ENCODE measurements at regions not wholly inside any gene's neighbourhood (a gene's known extent, or its start where the extent isn't known, plus 50 kb on each side); places are given as distances from the start of the nearest gene placed in this dataset.

DNA sequence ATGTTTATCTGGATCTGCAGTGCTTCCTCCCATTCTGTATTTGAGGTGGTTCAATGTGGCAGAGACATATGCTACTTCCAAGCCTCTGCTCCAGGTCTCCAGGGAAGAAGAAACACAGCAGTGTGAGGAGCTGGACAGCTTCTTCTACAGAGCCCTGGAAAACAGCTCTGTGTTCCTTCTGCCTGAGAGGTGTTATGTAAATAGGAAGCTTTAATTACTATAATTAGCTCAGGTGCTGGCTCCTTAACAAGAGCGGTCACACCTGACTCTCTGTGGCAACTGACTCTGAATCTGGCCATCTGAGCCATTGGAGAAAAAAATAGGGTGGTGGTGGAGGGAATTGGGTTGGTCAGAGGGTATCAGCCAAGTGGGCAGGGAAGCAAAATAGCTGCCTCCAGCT is 332.4 kb upstream of the BRINP1 start:
- no peak overlapping the region for H3K27ac ChIP-seq
- no peaks in the 10 kb centered on the region for H3K4me1 ChIP-seq
- TF ChIP-seq, protein P1, sequence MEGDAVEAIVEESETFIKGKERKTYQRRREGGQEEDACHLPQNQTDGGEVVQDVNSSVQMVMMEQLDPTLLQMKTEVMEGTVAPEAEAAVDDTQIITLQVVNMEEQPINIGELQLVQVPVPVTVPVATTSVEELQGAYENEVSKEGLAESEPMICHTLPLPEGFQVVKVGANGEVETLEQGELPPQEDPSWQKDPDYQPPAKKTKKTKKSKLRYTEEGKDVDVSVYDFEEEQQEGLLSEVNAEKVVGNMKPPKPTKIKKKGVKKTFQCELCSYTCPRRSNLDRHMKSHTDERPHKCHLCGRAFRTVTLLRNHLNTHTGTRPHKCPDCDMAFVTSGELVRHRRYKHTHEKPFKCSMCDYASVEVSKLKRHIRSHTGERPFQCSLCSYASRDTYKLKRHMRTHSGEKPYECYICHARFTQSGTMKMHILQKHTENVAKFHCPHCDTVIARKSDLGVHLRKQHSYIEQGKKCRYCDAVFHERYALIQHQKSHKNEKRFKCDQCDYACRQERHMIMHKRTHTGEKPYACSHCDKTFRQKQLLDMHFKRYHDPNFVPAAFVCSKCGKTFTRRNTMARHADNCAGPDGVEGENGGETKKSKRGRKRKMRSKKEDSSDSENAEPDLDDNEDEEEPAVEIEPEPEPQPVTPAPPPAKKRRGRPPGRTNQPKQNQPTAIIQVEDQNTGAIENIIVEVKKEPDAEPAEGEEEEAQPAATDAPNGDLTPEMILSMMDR (IDR thresholded peaks at IDR 0.05): no peak
- no peaks in the 10 kb centered on the region for H3K9me3 ChIP-seq
- DNase-seq (ENCODE audit: low spot score): no peak
- no peak overlapping the region for H3K4me3 ChIP-seq
- H3K36me3 ChIP-seq: no peaks in the 10 kb centered on the region
- H3K27me3 ChIP-seq: no peaks in the 10 kb centered on the region

DNA sequence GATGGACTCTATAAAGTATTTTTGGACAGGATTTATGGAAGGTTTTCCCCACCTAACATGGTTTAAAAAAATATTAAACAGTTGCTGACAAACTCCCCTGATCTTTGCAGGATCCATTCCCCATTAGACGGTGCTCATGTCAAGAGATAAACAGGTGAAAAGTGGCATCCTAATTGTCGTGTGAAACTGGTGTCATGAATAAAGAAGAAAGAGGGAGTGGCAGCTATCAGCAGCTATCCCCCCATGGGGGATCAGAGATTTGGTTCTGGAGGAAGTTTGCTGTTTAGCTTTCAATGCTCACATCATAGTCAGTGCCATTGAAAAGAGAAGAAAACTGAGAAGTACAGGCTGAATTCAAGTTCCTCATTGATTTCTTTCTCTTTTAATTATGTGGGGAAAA is 329.3 kb upstream of the BRINP1 start:
- Histone ChIP-seq H3K9me3 (no peaks in the 10 kb centered on the region), H3K4me1 (no peaks in the 10 kb centered on the region), H3K4me3 (no peak overlapping the region), H3K27me3 (no peaks in the 10 kb centered on the region), H3K27ac (no peak overlapping the region), H3K36me3 (no peaks in the 10 kb centered on the region)
- no peak for DNase-seq (ENCODE audit: low spot score)
- TF ChIP-seq, protein P1 (IDR thresholded peaks at IDR 0.05): no peak

GRCh38 chr9:119697996-119698395 is 328.8 kb upstream of the BRINP1 start:
- H3K4me3 ChIP-seq: no peak overlapping the region
- no peaks in the 10 kb centered on the region for H3K9me3 ChIP-seq
- H3K36me3 ChIP-seq: no peaks in the 10 kb centered on the region
- H3K4me1 ChIP-seq: no peaks in the 10 kb centered on the region
- TF ChIP-seq, protein P1 (IDR thresholded peaks at IDR 0.05): no peak
- H3K27me3 ChIP-seq: no peaks in the 10 kb centered on the region
- no peak for DNase-seq (ENCODE audit: low spot score)
- H3K27ac ChIP-seq: no peak overlapping the region

- H3K4me1 ChIP-seq: no peaks in the 10 kb centered on the region
- H3K9me3 ChIP-seq: no peaks in the 10 kb centered on the region
- no peaks in the 10 kb centered on the region for H3K27me3 ChIP-seq
- DNase-seq (ENCODE audit: low spot score): no peak
- H3K36me3 ChIP-seq: no peaks in the 10 kb centered on the region
- no peak overlapping the region for H3K4me3 ChIP-seq
- no peak overlapping the region for H3K27ac ChIP-seq
- TF ChIP-seq, protein P1 (IDR thresholded peaks at IDR 0.05): no peak
These were observed 320.6 kb upstream of the BRINP1 start for GRCh38 chr9:119689879-119690278.

DNA sequence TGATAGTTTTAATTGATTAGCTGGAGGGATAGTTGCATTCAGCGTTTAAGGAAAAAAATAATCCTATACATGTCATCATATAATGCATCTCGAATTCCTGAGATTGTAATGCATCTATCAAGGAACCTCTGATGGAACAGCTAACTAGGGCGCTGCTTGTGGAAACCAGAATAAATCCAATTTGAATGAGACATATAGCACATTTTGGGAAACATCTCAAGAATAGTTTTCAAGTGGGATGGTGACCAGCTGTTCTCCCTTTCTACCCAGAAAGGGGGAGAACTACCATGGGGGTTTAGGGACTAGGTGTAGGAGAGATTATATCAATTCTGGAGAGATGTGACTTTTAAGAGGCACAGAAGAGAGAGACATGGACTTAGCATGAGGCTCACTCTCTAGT is 319.3 kb upstream of the BRINP1 start:
- no peak overlapping the region for H3K27ac ChIP-seq
- H3K4me3 ChIP-seq: no peak overlapping the region
- TF ChIP-seq, protein P1 (IDR thresholded peaks at IDR 0.05): no peak
- no peaks in the 10 kb centered on the region for H3K36me3 ChIP-seq
- H3K27me3 ChIP-seq: no peaks in the 10 kb centered on the region
- H3K4me1 ChIP-seq: no peaks in the 10 kb centered on the region
- no peaks in the 10 kb centered on the region for H3K9me3 ChIP-seq
- no peak for DNase-seq (ENCODE audit: low spot score)

DNA sequence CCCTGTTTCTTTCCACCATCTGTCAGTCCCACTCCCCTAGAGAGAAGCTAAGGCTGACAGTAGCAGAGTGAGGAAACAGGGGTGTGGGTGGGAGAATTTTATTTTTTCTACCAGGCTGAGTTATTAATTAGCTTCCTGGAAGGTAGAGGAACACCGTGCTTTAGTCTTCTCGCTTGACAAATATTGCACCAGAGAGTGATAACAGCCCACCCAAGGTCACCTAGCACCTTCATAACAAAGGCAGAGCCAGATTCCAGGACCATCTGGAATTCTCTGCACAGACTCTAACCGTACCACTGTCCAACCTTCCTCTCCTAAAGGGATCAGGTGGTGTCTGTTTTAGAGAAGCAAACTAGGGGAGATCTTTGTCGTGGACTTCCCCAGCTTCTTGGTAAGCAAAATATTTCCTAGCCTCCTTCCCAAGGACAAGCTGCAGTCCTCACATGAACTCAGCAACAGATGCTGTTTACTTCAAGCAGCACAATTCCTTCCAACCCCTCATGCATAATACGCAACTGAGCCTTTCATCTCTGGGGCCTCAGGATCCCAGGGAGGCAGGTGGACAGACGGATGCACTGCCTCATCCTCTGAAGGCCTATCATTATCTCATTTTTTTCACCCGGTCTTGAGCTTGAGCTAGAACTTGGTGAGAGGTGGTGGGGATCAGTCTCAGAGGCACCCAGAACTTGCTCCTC is 308.7 kb upstream of the BRINP1 start:
- DNase-seq (ENCODE audit: low spot score): no peak
- Histone ChIP-seq H3K4me3 (no peak overlapping the region), H3K27me3 (no peaks in the 10 kb centered on the region)

More for the DNA sequence above, 308.7 kb upstream of the BRINP1 start:
- Histone ChIP-seq H3K9me3 (no peaks in the 10 kb centered on the region), H3K4me1 (no peaks in the 10 kb centered on the region), H3K27ac (no peak overlapping the region), H3K36me3 (no peaks in the 10 kb centered on the region)
- TF ChIP-seq, protein P1 (IDR thresholded peaks at IDR 0.05): no peak

Data from right atrium auricular region (tissue), 2 donors.